MM.1S (cell line): ENCODE measurements at regions not wholly inside any gene's neighbourhood (a gene's known extent, or its start where the extent isn't known, plus 50 kb on each side); places are given as distances from the start of the nearest gene placed in this dataset.

Experiments
- DNase-seq: peaks from one replicate; pipeline ENCODE4 v3.0.0-alpha.2; 2015
- H2AFZ ChIP-seq: fragments of 300-600 bp; sonication (generic); 2 replicates; pipeline ENCODE4 v1.6.0; 2016; ENCODE audit warnings: antibody characterized with exemption, low read length
- H3F3A ChIP-seq: fragments of 300-600 bp; sonication (generic); 2 replicates; pipeline ENCODE4 v1.6.1; 2016; ENCODE audit warnings: mild to moderate bottlenecking, antibody characterized with exemption, low read length, moderate library complexity, mixed read lengths; ENCODE audit not compliant: insufficient read depth
- H3K27ac ChIP-seq: fragments of 300-600 bp; sonication (generic); 2 replicates; pipeline ENCODE4 v1.5.1; 2016; ENCODE audit warnings: mild to moderate bottlenecking, low read length
- H3K27me3 ChIP-seq: fragments of 300-600 bp; sonication (generic); replicated peaks from 2 replicates; pipeline ENCODE4 v1.6.0; 2016; ENCODE audit warnings: low read length; ENCODE audit not compliant: insufficient read depth
- H3K36me3 ChIP-seq: fragments of 300-600 bp; sonication (generic); replicated peaks from 2 replicates; pipeline ENCODE4 v1.6.1; 2016; ENCODE audit warnings: mild to moderate bottlenecking, low read length, mixed read lengths; ENCODE audit not compliant: insufficient read depth
- H3K4me1 ChIP-seq: fragments of 300-600 bp; sonication (generic); 2 replicates; pipeline ENCODE4 v1.6.1; 2016; ENCODE audit warnings: low read length, mixed read lengths
- H3K4me2 ChIP-seq: fragments of 300-600 bp; sonication (generic); 2 replicates; pipeline ENCODE4 v1.6.0; 2016; ENCODE audit warnings: low read depth, low read length
- H3K4me3 ChIP-seq: fragments of 300-600 bp; sonication (generic); 2 replicates; pipeline ENCODE4 v1.5.1; 2016; ENCODE audit warnings: low read length, mixed read lengths
- H3K79me2 ChIP-seq: fragments of 300-600 bp; sonication (generic); 2 replicates; pipeline ENCODE4 v1.6.1; 2016; ENCODE audit warnings: mixed run types, low read length, mixed read lengths
- H3K9ac ChIP-seq: fragments of 300-600 bp; sonication (generic); 2 replicates; pipeline ENCODE4 v1.6.1; 2016; ENCODE audit warnings: low read length, mixed read lengths
- H3K9me2 ChIP-seq: fragments of 300-600 bp; sonication (generic); replicated peaks from 2 replicates; pipeline ENCODE4 v1.6.1; 2016; ENCODE audit warnings: mild to moderate bottlenecking, low read length, mixed read lengths; ENCODE audit not compliant: insufficient read depth
- H3K9me3 ChIP-seq: fragments of 300-600 bp; sonication (generic); replicated peaks from 2 replicates; pipeline ENCODE4 v1.6.1; 2016; ENCODE audit warnings: mild to moderate bottlenecking, low read length, mixed read lengths; ENCODE audit not compliant: insufficient read depth
- H4K20me1 ChIP-seq: fragments of 300-600 bp; sonication (generic); 2 replicates; pipeline ENCODE4 v1.6.1; 2016; ENCODE audit warnings: mild to moderate bottlenecking, low read length, moderate library complexity, mixed read lengths; ENCODE audit not compliant: insufficient read depth
- CTCF ChIP-seq: fragments of 300-600 bp; sonication (generic); IDR thresholded peaks from 2 replicates; pipeline ENCODE4 v1.5.1; 2016; ENCODE audit warnings: antibody characterized with exemption, low read length, mixed read lengths
- EZH2 ChIP-seq: fragments of 300-600 bp; sonication (generic); optimal IDR thresholded peaks from 2 replicates; pipeline ENCODE3; 2017; ENCODE audit warnings: low read depth, mild to moderate bottlenecking, antibody characterized with exemption, low read length, mixed read lengths
- EZH2phosphoT487 ChIP-seq: fragments of 300-600 bp; sonication (generic); IDR thresholded peaks from 2 replicates; pipeline ENCODE4 v1.6.1; 2018; ENCODE audit warnings: antibody characterized with exemption, low read length

GRCh38 chr17:69625474-69625873 lies 211.0 kb downstream of the MAP2K6 start:
- Histone ChIP-seq H3K4me2 (no peak overlapping the region), H3K4me3 (no peak overlapping the region), H3K9me3 (no peaks in the 10 kb centered on the region), H3K27ac (no peak overlapping the region), H3K79me2 (no peaks in the 10 kb centered on the region), H3F3A (no peaks in the 10 kb centered on the region), H3K27me3 (no peaks in the 10 kb centered on the region), H3K9ac (no peak overlapping the region), H3K36me3 (no peaks in the 10 kb centered on the region), H3K9me2 (no peaks in the 10 kb centered on the region), H2AFZ (no peak overlapping the region), H3K4me1 (no peaks in the 10 kb centered on the region), H4K20me1 (no peaks in the 10 kb centered on the region)
- DNase-seq = no peak
- TF ChIP-seq EZH2phosphoT487 (no peak), EZH2 (no peak), CTCF (no peak)

GRCh38 chr17:69630056-69630635 lies 215.6 kb downstream of the MAP2K6 start:
- DNase-seq = no peak
- H3K79me2 ChIP-seq = no peaks in the 10 kb centered on the region
- no peaks in the 10 kb centered on the region for H3K4me1 ChIP-seq
- no peaks in the 10 kb centered on the region for H3K9me2 ChIP-seq
- no peaks in the 10 kb centered on the region for H3F3A ChIP-seq
- H3K27me3 ChIP-seq = no peaks in the 10 kb centered on the region
- no peak overlapping the region for H3K27ac ChIP-seq
- no peaks in the 10 kb centered on the region for H3K36me3 ChIP-seq
- H3K9me3 ChIP-seq = no peaks in the 10 kb centered on the region
- no peak overlapping the region for H3K4me2 ChIP-seq
- TF ChIP-seq CTCF = no peak
- TF ChIP-seq EZH2 = no peak
- TF ChIP-seq EZH2phosphoT487 = no peak
- H4K20me1 ChIP-seq = no peaks in the 10 kb centered on the region
- no peak overlapping the region for H3K9ac ChIP-seq
- no peak overlapping the region for H3K4me3 ChIP-seq
- H2AFZ ChIP-seq = no peak overlapping the region

- Histone ChIP-seq H3K4me3 (no peak overlapping the region), H3K9me2 (no peaks in the 10 kb centered on the region), H3K27me3 (no peaks in the 10 kb centered on the region), H2AFZ (no peak overlapping the region), H3K36me3 (no peaks in the 10 kb centered on the region), H4K20me1 (no peaks in the 10 kb centered on the region), H3K4me2 (no peak overlapping the region), H3K79me2 (no peaks in the 10 kb centered on the region), H3K4me1 (no peaks in the 10 kb centered on the region), H3F3A (no peaks in the 10 kb centered on the region), H3K27ac (no peak overlapping the region), H3K9ac (no peak overlapping the region), H3K9me3 (no peaks in the 10 kb centered on the region)
- TF ChIP-seq EZH2phosphoT487 (no peak), CTCF (no peak), EZH2 (no peak)
- DNase-seq = no peak
These were observed 220.3 kb downstream of the MAP2K6 start for GRCh38 chr17:69634844-69635243.
